ENCODE measurements at regions not wholly inside any gene's neighbourhood (a gene's known extent, or its start where the extent isn't known, plus 50 kb on each side); places are given as distances from the start of the nearest gene placed in this dataset.

- TF ChIP-seq, protein P1, sequence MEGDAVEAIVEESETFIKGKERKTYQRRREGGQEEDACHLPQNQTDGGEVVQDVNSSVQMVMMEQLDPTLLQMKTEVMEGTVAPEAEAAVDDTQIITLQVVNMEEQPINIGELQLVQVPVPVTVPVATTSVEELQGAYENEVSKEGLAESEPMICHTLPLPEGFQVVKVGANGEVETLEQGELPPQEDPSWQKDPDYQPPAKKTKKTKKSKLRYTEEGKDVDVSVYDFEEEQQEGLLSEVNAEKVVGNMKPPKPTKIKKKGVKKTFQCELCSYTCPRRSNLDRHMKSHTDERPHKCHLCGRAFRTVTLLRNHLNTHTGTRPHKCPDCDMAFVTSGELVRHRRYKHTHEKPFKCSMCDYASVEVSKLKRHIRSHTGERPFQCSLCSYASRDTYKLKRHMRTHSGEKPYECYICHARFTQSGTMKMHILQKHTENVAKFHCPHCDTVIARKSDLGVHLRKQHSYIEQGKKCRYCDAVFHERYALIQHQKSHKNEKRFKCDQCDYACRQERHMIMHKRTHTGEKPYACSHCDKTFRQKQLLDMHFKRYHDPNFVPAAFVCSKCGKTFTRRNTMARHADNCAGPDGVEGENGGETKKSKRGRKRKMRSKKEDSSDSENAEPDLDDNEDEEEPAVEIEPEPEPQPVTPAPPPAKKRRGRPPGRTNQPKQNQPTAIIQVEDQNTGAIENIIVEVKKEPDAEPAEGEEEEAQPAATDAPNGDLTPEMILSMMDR (conservative IDR thresholded peaks at IDR 0.05; ENCODE audit: low read length): 0 out of 2 replicates have a peak, but pooled peaks have one; percentile 27
- TF ChIP-seq EZH2phosphoT487 (IDR thresholded peaks at IDR 0.05; ENCODE audit: borderline replicate concordance, low read depth, low read length): no peak
These were observed 536.3 kb upstream of the PTPRD start for GRCh38 chr9:11149065-11149464.

Data from OCI-LY7 (cell line).